T-helper 17 cell (primary cell): ENCODE measurements at regions not wholly inside any gene's neighbourhood (a gene's known extent, or its start where the extent isn't known, plus 50 kb on each side); places are given as distances from the start of the nearest gene placed in this dataset.

Experiments
- ATAC-seq: fragments of 150-1000 bp; cut with Tn5 transposase; 2 replicates; pipeline ENCODE4 v1.10.0; 2021; ENCODE audit warnings: mild to moderate bottlenecking, moderate library complexity
- DNase-seq, 3 donors: peaks; one replicate each; pipeline versions ENCODE4 v3.0.0 to v3.0.0-alpha.2; 2020 to 2021
- H3K9me3 ChIP-seq: one replicate; pipeline ENCODE4 v1.7.0; 2013; ENCODE audit warnings: low read length, mild to moderate bottlenecking; ENCODE audit not compliant: control insufficient read depth, poor library complexity, severe bottlenecking
- H3K27ac Mint-ChIP-seq: one replicate; pipeline ENCODE4 v1.8.0; 2022; ENCODE audit warnings: mild to moderate bottlenecking, moderate library complexity, mixed read lengths
- H3K27me3 Mint-ChIP-seq: one replicate; pipeline ENCODE4 v1.8.0; 2022; ENCODE audit warnings: mixed read lengths
- H3K36me3 Mint-ChIP-seq: one replicate; pipeline ENCODE4 v1.8.0; 2022; ENCODE audit warnings: low read depth, mixed read lengths
- H3K4me1 Mint-ChIP-seq: one replicate; pipeline ENCODE4 v1.8.0; 2022; ENCODE audit warnings: mild to moderate bottlenecking, mixed read lengths
- H3K4me3 Mint-ChIP-seq: one replicate; pipeline ENCODE4 v1.8.0; 2022; ENCODE audit warnings: mild to moderate bottlenecking, moderate library complexity, mixed read lengths

DNA sequence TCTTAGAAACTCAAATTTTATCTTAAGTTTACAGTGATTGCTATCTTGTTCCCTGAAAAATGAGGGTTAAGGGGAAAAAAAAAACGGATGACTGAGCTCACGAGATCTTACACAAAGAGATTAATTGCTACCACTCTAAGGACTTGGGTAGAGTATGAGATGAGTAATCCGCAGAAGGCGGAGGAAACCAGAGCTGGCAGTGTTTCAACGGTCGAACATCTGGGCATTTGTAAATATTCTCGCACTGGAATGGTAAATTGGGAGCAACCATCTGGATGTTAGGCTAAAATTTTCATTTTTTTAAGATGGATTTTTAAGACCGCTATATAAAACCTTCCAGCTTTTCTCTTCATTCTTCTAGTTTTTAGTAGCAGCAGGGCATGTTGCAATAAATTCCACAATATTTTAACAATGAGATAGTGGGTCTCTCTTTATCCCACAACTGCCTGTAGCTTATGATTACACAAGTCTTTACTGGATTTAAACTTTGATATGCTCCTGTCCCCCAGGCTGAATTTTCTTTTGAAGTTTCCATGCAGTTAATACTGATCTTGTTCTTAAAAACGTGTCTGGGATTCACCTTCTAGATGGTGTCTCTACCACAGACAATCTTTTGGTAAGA, 1324.1 kb downstream of the AACS start:
- no peak overlapping the region for H3K27ac Mint-ChIP-seq
- no peak for DNase-seq
- H3K36me3 Mint-ChIP-seq: no peaks in the 10 kb centered on the region
- peaks cover 15% of the 10 kb centered on the region for H3K27me3 Mint-ChIP-seq
- no peak overlapping the region for H3K4me3 Mint-ChIP-seq
- no peaks in the 10 kb centered on the region for H3K4me1 Mint-ChIP-seq
- H3K9me3 ChIP-seq: no peaks in the 10 kb centered on the region
- ATAC-seq: no peak

DNA sequence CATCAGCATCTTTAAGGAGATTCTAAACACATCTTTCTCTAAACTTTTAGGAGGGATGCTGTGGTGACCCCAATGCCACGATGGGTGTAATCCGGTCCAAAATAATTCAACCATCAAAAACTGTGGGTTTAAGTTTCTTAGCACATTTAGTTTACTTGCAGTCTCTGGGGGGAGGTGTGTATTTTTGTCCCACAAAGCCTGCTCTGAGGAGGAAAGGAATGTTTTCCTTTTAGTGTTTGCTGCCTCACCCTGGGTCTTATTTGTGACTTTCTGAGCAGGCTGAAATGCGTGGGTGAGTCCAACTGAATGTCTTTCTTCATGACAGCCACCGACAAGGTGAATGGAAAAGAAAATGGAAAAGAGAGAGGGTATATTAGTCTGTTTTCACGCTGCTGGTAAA, 1324.7 kb downstream of the AACS start:
- H3K4me1 Mint-ChIP-seq: no peaks in the 10 kb centered on the region
- ATAC-seq (no peak), DNase-seq (no peak)
- H3K4me3 Mint-ChIP-seq: no peak overlapping the region
- peaks cover 15% of the 10 kb centered on the region for H3K27me3 Mint-ChIP-seq
- H3K9me3 ChIP-seq: no peaks in the 10 kb centered on the region
- H3K36me3 Mint-ChIP-seq: no peaks in the 10 kb centered on the region
- no peak overlapping the region for H3K27ac Mint-ChIP-seq

DNA sequence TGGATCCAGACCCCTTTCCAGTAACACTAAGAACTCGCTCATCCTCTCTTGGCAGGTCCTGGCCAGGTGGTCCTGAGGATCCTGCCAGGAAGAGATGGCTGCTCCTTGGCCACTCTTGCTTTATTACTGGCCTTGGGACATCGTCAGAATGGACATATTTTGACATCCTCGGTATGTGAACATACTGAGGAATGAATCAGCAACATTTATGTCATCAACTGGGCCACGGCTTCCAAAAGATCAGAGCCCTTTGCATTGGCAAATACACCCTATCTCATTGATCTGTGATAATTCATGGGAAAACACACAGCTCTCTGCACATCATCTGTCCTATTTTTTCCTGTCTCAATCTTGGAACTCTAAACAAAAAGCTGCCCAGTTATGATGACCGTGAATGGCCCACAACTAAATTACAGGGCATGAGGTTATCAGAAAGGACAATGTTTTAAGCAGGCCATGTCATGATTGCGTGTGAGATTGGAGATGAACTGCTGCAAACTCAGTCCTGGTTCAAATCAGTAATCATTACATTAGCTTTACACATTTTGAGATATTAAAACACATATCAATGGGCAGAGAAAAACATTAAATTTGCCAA, 1325.8 kb downstream of the AACS start:
- Mint-ChIP-seq H3K27ac (no peak overlapping the region), H3K4me1 (no peaks in the 10 kb centered on the region), H3K4me3 (no peak overlapping the region), H3K36me3 (no peaks in the 10 kb centered on the region), H3K27me3 (peaks cover 15% of the 10 kb centered on the region)
- no peaks in the 10 kb centered on the region for H3K9me3 ChIP-seq
- no peak for DNase-seq
- no peak for ATAC-seq

DNA sequence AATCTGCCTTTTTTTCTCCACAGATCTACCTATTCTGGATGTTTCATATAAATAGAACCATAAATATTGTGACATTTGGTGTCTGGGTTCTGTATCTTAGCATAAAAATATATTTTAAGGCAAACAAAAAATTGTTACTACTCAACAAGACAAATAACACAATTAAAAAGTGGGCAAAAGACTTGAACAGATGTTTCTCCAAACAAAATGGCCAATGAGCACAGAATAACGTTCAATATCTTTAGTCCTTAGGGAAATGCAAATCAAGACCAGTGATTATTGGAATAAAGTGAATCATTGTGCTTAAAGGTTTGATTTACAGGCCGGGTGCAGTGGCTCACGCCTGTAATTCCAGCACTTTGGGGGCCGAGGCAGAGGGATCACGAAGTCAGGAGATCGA, 1331.3 kb downstream of the AACS start:
- Mint-ChIP-seq H3K4me3 (no peak overlapping the region), H3K4me1 (no peaks in the 10 kb centered on the region), H3K27ac (no peak overlapping the region), H3K27me3 (peaks cover 8% of the 10 kb centered on the region), H3K36me3 (no peaks in the 10 kb centered on the region)
- DNase-seq (no peak), ATAC-seq (no peak)
- H3K9me3 ChIP-seq: no peaks in the 10 kb centered on the region

DNA sequence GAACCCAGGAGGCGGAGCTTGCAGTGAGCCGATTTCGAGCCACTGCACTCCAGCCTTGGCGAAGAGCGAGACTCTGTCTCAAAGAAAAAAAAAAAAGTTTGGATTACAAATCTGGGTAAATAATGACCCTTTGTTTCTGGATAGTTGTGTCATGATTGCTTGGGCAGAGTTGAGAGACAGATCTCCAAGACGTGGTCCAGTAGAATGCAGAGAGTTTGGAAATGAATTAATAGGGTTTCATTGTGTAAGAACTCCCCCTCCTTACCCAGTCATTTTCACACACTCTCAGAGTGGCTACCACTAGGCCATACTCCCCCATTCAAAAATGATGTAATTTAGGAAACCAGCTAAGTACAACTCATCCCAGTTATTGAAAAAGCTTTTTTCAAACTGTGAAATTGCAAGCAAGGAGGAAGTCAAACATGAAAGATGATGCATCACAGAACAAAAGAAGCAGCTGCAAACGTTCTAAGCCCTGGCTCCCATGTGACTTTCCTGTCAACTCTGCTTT, 1331.9 kb downstream of the AACS start:
- Mint-ChIP-seq H3K27me3 (peaks cover 8% of the 10 kb centered on the region), H3K36me3 (no peaks in the 10 kb centered on the region), H3K4me3 (no peak overlapping the region), H3K27ac (no peak overlapping the region), H3K4me1 (no peaks in the 10 kb centered on the region)
- DNase-seq: no peak
- no peak for ATAC-seq
- H3K9me3 ChIP-seq: no peaks in the 10 kb centered on the region

DNA sequence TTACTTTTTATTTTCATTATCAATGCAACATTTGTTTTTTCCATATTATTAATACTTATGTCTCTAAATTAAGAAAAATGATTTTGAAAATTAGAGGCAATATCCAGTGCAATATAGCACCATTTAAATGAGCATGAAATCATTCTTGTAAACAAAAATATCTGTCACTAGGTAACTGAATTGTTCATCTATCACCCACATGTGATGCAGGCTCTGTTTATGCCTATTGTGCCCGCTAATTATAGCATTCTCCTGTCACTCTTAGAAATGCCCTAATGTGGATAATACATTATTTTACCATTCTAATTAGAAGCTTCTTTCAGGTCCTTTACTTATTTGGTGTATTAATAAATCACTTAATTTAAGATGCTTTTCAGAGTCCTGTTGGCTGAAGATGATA, 1332.4 kb downstream of the AACS start:
- H3K4me1 Mint-ChIP-seq: no peaks in the 10 kb centered on the region
- H3K27me3 Mint-ChIP-seq: peaks cover 8% of the 10 kb centered on the region
- H3K36me3 Mint-ChIP-seq: no peaks in the 10 kb centered on the region
- DNase-seq (no peak), ATAC-seq (no peak)
- no peak overlapping the region for H3K4me3 Mint-ChIP-seq
- H3K27ac Mint-ChIP-seq: no peak overlapping the region
- no peaks in the 10 kb centered on the region for H3K9me3 ChIP-seq

DNA sequence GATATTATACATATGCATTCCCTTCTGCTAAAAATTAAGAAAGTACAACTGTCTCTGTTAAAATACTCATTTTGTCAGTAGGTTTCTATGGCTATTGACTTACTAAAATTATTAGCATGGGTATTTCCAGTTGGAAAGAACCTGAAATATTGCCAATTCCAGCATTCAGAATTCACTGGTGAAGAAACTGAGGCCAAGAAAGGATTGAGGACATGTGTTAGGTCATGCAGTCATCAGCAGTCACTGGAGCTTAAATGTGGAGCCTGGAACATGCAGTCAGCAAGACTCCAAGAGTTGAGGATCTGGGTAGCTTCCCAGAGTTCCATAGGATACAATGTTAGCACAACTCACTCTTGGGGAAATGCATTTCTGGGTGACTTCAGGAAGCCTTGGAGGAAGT, 1335.6 kb downstream of the AACS start:
- ATAC-seq: no peak
- Mint-ChIP-seq H3K4me1 (no peaks in the 10 kb centered on the region), H3K27me3 (no peaks in the 10 kb centered on the region), H3K27ac (no peak overlapping the region), H3K4me3 (no peak overlapping the region), H3K36me3 (no peaks in the 10 kb centered on the region)
- DNase-seq: no peak
- no peaks in the 10 kb centered on the region for H3K9me3 ChIP-seq

DNA sequence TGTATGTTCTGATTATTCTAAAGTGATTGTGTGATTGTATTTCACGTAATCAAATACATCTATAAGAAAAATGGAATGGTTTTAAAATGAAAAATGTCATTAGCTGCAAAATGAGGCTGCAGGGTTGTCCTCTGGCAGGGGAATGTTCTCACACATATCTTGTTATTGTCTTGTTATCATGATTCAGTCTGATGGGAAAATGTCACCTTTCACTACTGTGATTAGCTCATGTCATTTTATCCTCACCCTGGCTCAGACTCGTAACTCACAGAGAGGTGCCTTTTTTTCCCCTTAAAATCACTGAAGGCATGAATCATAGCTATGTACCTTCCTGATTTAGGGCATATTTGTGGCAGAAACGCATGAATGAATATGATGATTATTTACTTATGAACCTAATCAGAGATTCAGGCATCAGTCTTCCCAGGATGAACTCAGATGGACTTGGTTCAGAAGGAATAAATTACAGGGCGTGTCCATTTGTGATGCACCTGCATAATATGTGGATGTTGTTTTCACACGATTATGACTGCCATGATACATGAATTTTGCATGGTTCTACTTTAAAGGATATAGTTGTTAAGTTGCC, 1339.2 kb downstream of the AACS start:
- ATAC-seq (no peak), DNase-seq (no peak)
- H3K4me1 Mint-ChIP-seq: no peaks in the 10 kb centered on the region
- no peak overlapping the region for H3K27ac Mint-ChIP-seq
- no peaks in the 10 kb centered on the region for H3K36me3 Mint-ChIP-seq
- no peak overlapping the region for H3K4me3 Mint-ChIP-seq
- H3K27me3 Mint-ChIP-seq: no peaks in the 10 kb centered on the region
- no peaks in the 10 kb centered on the region for H3K9me3 ChIP-seq

DNA sequence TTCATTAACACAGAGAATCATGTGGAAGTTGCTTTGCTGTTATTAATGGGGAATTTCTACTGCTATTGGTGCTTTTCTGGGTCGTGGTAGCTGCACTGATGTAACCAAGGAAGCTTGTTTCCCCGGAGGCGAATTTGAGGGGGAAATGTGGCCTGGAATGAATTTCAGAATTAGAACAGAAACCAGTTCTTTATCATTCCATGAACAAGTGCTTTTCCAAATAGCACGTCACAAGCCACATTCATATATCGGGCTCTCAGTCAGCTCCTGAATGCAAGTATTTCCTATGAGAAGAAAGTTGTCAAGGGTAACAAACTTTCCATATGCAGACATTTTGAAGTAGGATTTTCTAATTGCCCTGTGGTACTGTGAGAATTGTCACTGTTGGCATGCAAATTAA, 1353.2 kb downstream of the AACS start:
- H3K4me3 Mint-ChIP-seq: no peak overlapping the region

DNA sequence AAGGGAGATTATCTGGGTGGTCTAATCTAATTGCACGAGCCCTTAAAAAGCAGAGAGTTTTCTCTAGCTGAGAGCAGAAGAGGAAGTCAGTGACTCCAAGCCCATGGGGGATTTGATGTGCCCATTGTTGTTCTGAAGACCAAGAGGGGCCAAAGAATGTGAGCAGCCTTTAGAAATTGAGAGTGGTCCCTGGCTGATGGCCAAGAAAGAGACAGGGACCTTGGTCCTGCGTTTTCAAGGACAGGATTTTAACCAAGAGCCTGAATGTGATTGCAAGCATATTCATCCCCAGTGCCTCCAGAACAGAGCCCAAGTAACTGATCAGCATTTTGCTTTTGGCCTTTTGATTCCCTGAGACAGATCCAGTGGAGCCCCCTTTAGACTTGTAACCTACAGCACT, 1353.9 kb downstream of the AACS start:
- no peaks in the 10 kb centered on the region for H3K36me3 Mint-ChIP-seq
- H3K4me3 Mint-ChIP-seq: no peak overlapping the region
- H3K27me3 Mint-ChIP-seq: no peaks in the 10 kb centered on the region
- DNase-seq (no peak), ATAC-seq (no peak)
- H3K9me3 ChIP-seq: no peaks in the 10 kb centered on the region
- no peak overlapping the region for H3K27ac Mint-ChIP-seq
- H3K4me1 Mint-ChIP-seq: no peaks in the 10 kb centered on the region

More for the DNA sequence above, 1353.2 kb downstream of the AACS start:
- no peaks in the 10 kb centered on the region for H3K27me3 Mint-ChIP-seq
- no peaks in the 10 kb centered on the region for H3K36me3 Mint-ChIP-seq
- no peak overlapping the region for H3K27ac Mint-ChIP-seq
- ATAC-seq (no peak), DNase-seq (no peak)
- no peaks in the 10 kb centered on the region for H3K4me1 Mint-ChIP-seq
- H3K9me3 ChIP-seq: no peaks in the 10 kb centered on the region

DNA sequence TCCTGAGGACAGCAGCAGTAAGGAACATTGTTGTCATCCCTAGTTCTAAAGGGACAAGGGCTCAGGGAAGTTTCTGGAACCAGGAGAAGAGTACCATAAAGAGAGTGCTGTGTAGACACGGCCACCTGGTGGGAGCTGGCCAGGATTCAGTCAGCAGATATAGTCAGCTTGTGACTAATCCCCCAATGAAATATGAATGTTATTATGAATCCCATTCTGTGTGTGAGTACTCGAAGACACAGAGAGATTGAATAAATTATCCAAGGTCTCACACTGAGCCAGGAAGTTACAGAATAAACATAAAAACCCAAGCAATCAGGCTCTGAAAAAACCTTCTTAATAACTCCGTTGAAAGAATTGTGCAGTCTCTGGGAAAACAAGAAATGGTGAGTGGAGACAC, 1359.5 kb downstream of the AACS start:
- no peak for ATAC-seq
- peaks cover 3% of the 10 kb centered on the region for H3K9me3 ChIP-seq
- Mint-ChIP-seq H3K4me3 (no peak overlapping the region), H3K27ac (no peak overlapping the region), H3K27me3 (peaks cover 6% of the 10 kb centered on the region), H3K4me1 (no peaks in the 10 kb centered on the region), H3K36me3 (no peaks in the 10 kb centered on the region)
- DNase-seq: no peak

DNA sequence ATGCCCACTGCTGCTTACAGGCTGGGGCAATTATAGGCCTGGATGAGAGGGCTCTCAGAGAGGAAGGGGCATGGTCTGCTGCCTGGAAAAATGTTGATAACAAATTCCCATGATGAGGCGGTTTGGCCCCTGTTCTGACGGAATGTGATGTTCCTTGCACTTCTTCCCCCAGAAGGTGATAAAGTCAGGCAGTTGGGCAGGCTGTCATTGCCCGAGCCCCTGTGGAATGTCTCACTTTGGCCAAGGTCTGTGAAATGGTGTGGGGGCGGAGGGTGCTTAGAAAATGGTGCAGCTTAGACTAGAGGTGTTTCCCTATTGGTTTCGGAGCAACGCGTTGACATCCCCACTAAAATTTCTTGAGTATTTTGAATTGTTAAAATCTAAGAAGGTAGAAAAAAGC, 1360.0 kb downstream of the AACS start:
- ATAC-seq (no peak), DNase-seq (no peak)
- H3K9me3 ChIP-seq: peaks cover 3% of the 10 kb centered on the region
- Mint-ChIP-seq H3K4me1 (no peaks in the 10 kb centered on the region), H3K36me3 (no peaks in the 10 kb centered on the region), H3K27me3 (peaks cover 6% of the 10 kb centered on the region), H3K27ac (no peak overlapping the region), H3K4me3 (no peak overlapping the region)

DNA sequence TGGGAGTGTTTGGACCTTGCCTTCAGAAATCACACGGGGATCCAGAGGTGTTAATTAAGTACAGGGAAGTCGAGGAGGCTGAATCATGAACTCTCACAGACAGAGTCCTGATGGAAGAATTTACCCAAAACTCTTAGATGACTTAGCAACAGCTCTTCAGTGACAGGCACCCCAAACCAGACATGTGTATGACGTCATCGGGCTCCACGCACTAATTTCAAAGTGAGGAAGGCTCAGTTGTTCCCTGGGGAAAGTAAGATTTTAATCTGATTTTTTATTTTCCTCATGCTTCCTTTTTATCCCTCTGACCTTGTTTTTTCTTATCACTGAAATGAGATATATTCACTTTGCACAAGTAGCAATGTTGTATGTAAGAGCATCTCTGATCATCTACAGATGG, 1363.5 kb downstream of the AACS start:
- ATAC-seq (no peak), DNase-seq (no peak)
- Mint-ChIP-seq H3K27me3 (peaks cover 6% of the 10 kb centered on the region), H3K4me1 (no peaks in the 10 kb centered on the region), H3K36me3 (no peaks in the 10 kb centered on the region), H3K27ac (no peak overlapping the region), H3K4me3 (no peak overlapping the region)
- H3K9me3 ChIP-seq: peaks cover 3% of the 10 kb centered on the region

DNA sequence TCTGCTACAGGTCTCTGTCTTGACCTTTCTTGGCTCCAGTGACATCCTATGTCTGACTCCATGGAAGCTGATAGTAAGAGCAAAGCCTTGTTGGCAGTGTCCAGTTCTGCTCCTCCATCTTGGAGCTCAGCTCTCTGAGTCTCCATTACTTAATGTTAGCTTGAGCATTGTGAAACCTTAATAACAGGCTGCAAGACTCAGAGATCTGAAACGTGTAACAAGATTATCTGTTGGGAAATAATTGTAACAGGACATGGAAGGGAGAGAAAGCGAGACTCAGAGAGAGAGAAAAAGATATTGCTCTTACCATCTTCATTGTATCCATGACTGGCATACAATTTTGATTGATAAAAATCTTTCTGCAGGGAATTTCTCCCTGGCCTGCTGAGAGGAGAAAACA, 1365.7 kb downstream of the AACS start:
- Mint-ChIP-seq H3K27me3 (no peaks in the 10 kb centered on the region), H3K36me3 (no peaks in the 10 kb centered on the region), H3K4me1 (no peaks in the 10 kb centered on the region), H3K4me3 (no peak overlapping the region), H3K27ac (no peak overlapping the region)
- DNase-seq (no peak), ATAC-seq (no peak)
- H3K9me3 ChIP-seq: no peaks in the 10 kb centered on the region
